GM12864 (cell line): ENCODE measurements at regions not wholly inside any gene's neighbourhood (a gene's known extent, or its start where the extent isn't known, plus 50 kb on each side); places are given as distances from the start of the nearest gene placed in this dataset.

ENCODE experiments used
- DNase-seq: peaks from one replicate; pipeline ENCODE4 v3.0.0-alpha.2; 2011; ENCODE audit warnings: low read depth
- H3K4me3 ChIP-seq: 2 replicates; pipeline ENCODE4 v1.5.1; 2011; ENCODE audit warnings: mild to moderate bottlenecking, low read depth, low read length, control low read depth
- TF ChIP-seq, protein P1 (sequence below): IDR thresholded peaks from 2 replicates; pipeline ENCODE4 v1.5.1; 2011; ENCODE audit warnings: low read depth, mild to moderate bottlenecking, moderate library complexity, low read length, control low read depth, inconsistent platforms; ENCODE audit errors: missing control alignments

DNA sequence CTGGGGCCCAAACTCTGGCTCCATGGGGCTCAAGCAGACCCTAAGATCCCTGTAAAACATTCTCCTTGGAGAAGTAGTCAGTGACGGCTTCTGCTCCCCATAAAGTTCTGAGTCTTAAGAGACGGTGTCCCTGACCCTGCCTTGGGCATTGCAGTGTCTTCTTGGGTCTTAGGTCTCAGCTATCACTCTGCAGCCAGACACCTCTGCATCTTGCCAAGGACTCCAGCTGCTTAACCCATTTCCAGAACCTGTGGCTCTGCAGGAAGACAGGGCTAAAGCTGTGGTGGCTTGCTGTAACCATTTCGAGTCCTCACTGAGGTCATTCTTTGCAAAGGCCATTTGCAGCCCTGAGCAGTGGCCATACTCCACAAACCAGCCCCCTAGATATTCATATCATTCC, 337.1 kb upstream of the ZMIZ1 start:
- no peak overlapping the region for H3K4me3 ChIP-seq
- TF ChIP-seq, protein P1, sequence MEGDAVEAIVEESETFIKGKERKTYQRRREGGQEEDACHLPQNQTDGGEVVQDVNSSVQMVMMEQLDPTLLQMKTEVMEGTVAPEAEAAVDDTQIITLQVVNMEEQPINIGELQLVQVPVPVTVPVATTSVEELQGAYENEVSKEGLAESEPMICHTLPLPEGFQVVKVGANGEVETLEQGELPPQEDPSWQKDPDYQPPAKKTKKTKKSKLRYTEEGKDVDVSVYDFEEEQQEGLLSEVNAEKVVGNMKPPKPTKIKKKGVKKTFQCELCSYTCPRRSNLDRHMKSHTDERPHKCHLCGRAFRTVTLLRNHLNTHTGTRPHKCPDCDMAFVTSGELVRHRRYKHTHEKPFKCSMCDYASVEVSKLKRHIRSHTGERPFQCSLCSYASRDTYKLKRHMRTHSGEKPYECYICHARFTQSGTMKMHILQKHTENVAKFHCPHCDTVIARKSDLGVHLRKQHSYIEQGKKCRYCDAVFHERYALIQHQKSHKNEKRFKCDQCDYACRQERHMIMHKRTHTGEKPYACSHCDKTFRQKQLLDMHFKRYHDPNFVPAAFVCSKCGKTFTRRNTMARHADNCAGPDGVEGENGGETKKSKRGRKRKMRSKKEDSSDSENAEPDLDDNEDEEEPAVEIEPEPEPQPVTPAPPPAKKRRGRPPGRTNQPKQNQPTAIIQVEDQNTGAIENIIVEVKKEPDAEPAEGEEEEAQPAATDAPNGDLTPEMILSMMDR: no peak
- no peak for DNase-seq

DNA sequence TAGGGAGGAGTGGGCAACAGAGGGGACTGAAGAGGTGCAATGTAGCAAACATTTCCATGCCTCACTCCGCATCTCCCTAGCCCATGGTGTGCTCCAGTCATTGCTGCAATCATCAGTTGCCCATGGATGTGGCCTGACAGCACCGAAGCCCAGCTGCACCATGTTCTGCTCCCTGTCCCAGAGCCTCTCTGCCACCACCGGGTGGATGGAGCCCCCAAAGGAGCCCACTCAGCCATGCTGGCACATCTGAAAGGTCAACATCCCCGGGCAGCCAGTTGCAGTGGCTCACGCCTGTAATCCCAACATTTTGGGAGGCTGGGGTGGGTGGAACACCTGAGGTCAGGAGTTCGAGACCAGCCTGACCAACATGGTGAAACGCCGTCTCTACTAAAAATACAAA, 336.4 kb upstream of the ZMIZ1 start:
- no peak overlapping the region for H3K4me3 ChIP-seq
- no peak for DNase-seq
- TF ChIP-seq, protein P1: no peak

DNA sequence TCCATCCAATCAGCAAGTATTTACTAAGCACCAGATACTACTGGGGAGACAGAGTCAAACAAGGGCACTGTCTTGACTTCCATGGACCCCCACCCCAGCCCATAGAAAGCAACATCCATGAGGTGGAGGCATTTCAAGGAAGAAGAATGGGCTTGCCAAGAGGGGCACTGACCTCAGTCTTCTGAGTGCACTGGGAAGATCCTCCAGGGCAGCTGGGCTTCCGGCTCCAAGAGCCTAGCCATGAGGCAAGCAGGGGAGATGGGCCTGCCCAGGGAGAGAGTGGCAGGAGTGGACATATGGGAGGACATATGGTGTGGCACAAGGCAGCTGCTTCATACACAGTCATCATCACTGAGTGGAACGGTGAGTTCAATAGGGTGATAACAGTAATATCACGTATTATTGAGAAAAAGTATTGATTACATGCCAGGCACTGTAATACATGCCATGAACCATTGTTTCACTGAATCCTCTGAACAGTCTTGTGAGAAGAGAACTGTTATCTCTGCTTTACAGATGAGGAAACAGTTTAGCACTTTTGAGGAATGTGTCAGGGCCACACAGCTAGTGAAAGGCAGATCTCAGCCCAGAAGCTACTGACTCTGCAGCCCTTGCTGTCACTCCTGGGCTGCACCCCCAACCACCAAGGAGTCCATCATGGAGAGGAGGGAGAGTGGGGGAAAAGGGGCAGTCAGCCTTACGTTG, 331.7 kb upstream of the ZMIZ1 start:
- no peak overlapping the region for H3K4me3 ChIP-seq
- TF ChIP-seq, protein P1: no peak
- no peak for DNase-seq

DNA sequence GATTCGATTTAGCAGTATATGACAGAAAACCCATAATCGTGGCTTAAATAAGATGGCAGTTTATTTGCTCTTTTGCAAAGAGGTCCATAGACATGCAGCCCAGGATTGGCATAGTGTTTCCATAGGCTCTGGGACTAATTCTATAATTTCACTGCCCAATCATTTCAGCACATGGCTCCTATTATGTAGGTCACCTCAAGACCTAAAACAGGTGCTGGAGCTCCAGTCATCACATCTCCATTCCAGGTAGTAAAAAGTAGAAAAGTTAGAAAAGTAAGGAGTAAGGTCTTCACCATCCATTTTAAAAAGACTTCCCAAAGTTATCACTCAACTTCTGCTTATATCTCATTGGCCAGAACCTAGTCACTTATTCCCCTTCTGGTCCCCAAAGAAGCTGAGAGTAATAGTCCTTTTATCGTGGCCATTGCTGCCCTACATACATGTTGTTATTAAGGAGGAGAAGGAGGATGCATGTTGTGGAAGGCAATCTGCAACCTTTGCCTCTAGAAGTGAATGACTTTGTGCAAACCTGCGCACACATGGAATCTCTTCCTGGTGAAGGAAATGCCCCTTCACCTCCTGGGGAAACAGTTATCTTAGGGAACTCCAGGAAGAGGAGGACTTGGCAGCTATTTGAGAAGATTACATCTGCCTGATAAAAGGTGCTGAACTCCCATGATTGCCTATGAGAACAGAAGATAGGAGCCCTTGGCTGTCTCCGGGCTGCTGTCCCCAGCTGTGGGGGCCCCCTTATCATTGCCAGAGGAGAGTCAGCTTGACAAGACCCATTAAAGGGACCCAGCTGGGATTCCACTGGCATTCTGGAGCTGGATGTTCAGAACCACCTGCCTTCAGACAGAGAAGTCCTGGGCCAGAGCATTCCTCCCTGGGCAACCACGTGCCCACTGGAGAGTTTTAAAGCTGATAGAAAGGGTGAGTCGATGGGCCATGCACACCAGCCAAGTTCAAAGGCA, 330.6 kb upstream of the ZMIZ1 start:
- no peak for DNase-seq
- TF ChIP-seq, protein P1: no peak
- H3K4me3 ChIP-seq: no peak overlapping the region

DNA sequence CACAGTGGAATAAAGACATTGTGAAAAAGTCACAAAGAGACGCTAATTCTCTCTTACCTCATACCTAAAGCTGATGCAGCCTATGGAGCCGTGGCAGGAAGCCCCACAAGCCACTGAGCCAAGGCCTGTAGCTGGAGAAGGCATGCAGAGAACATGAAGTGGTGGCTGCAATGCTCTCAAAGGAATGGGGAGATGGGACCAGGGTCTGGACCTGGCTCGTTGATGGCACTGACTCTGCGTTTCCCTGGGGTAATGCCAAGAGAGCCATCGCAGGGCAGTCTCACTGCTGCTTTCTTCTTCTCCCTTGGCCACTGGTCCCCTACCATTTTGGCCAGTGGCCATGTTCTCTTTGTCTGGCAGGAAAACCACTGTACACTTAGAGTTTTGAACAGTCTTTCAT, 329.9 kb upstream of the ZMIZ1 start:
- TF ChIP-seq, protein P1: no peak
- no peak overlapping the region for H3K4me3 ChIP-seq
- no peak for DNase-seq

DNA sequence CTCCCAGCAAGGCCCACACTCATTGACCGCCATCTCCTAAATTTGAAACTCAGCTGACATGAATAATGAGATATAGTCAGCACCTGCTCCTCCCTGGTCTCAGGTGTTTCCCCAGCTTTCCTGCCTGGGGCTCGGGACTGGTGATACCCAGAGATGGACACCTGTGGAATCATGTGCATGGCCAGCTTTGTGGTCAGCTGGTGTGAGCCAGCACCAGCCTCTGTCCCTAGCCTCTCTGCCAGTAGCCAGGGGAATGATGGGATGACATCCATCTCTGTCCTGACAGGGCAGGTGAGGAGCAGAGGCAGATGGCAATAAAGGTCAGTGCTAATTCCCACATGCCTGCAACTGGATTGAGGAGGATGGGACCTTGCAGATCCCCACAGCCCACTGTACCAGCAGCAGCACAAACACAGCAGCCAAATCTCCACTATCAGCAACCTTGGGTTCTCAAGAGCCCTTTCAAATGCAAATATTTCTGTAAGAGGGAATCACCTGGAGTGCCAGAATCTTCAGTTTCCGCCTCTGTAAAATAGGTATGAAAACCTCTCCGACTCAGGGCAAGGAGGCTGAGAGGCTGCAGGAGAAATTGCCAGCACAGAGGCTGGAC, 329.2 kb upstream of the ZMIZ1 start:
- TF ChIP-seq, protein P1: no peak
- H3K4me3 ChIP-seq: no peak overlapping the region
- no peak for DNase-seq
